LNCAP (cell line): ENCODE measurements at regions not wholly inside any gene's neighbourhood (a gene's known extent, or its start where the extent isn't known, plus 50 kb on each side); places are given as distances from the start of the nearest gene placed in this dataset.

ENCODE experiments used
- CTCF ChIP-seq: fragments of 450-650 bp; IDR thresholded peaks from 2 replicates; pipeline ENCODE4 v1.5.1; 2017; ENCODE audit warnings: mild to moderate bottlenecking

- no peak for TF ChIP-seq CTCF
These were observed 147.0 kb upstream of the SYT10 start for GRCh38 chr12:33586576-33586975.

GRCh38 chr12:33587354-33587753, 147.7 kb upstream of the SYT10 start:
- no peak for TF ChIP-seq CTCF

- no peak for TF ChIP-seq CTCF
These were observed 148.4 kb upstream of the SYT10 start for GRCh38 chr12:33587784-33588712.

- TF ChIP-seq CTCF: no peak
These were observed 149.2 kb upstream of the SYT10 start for GRCh38 chr12:33588725-33589405.

GRCh38 chr12:33589576-33590114, 150.0 kb upstream of the SYT10 start:
- TF ChIP-seq CTCF: no peak

- TF ChIP-seq CTCF: no peak
These were observed 154.1 kb upstream of the SYT10 start for GRCh38 chr12:33593753-33594152.

- TF ChIP-seq CTCF: no peak
These were observed 156.4 kb upstream of the SYT10 start for GRCh38 chr12:33596061-33596460.
